Activated CD4-positive, alpha-beta T cell treated with anti-CD3 and anti-CD28 coated beads, Interleukin-10, Interleukin-2, amounts not matched to agents 100 ng/mL and 50 ng/mL, durations not matched to agents 16 hours and 8 hours (primary cell): ENCODE measurements at regions not wholly inside any gene's neighbourhood (a gene's known extent, or its start where the extent isn't known, plus 50 kb on each side); places are given as distances from the start of the nearest gene placed in this dataset.
"Not testable (repeated sequence)": the region's sequence is repeated elsewhere in the genome, so short reads cannot be mapped to it uniquely, and the experiment has no call there.

Source experiments
- DNase-seq: peaks from one replicate; pipeline ENCODE4 v3.0.0-alpha.2; 2020

DNA sequence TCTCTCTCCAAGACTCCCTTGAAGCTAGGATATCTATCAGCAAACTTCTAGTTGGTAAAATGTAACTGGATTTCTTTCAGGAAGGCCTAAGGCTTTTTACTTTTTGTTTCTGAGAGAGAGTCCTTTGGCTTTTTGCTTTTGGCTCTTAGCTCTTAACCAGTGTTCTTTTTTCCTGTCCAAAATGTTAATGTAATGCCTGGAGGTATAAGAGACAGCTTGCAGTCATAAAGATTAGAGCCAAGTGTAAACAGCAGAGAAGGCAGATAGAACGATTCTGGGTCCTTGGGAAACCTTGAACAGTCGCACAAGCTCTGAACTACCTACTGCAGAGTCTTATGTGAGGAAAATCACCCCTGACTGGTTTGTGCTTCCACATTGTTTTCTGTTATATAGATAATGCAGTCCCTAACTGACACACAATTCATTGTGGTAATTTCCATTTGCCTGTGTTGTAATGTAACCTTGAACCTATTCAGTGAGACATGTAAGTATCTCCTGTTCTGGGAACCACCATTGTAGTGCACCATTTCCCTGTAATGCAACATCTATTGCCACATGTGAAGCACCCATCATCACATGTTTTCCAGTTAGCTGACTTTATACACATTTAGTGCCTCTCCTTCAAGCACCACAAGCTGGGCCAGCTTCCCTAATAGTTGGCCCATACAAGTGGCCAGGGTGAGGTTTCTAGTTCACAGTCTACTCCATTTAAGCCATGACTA lies 1311.9 kb downstream of the ROBO1 start:
- no peak for DNase-seq

GRCh38 chr3:78459796-78460195 lies 1308.0 kb downstream of the ROBO1 start:
- no peak for DNase-seq

DNA sequence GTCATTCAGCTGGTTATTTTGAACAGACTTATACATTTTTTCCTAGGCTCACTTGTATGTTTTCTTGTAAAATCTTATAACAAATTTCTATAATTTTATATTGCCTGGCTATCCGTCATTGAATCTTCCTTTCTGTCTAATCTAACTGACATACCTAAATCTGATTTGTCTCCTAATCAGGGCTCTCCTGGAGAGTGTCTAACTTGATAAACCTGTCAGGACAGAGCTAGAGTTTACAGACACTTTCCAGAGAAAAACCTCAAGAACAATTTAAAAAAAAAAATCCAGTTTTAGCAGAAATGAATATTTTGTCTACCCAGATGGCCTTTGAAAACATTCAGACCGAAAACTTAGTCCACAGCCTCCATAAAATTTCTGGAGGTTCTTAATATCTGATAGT lies 1305.8 kb downstream of the ROBO1 start:
- no peak for DNase-seq

GRCh38 chr3:78476076-78476475 lies 1291.7 kb downstream of the ROBO1 start:
- DNase-seq = no peak

GRCh38 chr3:78481050-78481449 lies 1286.7 kb downstream of the ROBO1 start:
- no peak for DNase-seq

GRCh38 chr3:78483090-78483489 lies 1284.7 kb downstream of the ROBO1 start:
- DNase-seq = no peak

DNA sequence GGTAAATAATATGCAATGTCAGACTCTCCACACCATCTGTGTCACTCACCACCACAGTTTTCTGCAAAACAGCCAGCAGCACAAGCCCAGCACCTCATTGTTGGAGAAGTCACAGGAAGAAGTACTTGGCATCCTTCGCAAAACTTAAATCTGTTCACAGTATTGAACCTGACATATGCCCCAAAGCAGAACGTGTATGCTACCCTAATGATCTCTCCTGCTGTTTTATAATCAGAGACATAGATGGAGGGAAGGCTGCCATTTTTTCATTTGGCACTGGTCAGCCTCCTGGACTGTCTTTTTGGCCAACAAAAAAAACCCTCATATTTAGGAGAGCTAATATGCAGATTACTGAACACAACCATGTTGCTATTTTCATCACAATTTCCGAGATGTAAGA lies 1272.9 kb downstream of the ROBO1 start:
- DNase-seq = no peak

- DNase-seq = no peak
Observed at GRCh38 chr3:78495301-78495700, 1272.5 kb downstream of the ROBO1 start.

GRCh38 chr3:78496501-78496900 lies 1271.3 kb downstream of the ROBO1 start:
- no peak for DNase-seq

- no peak for DNase-seq
Observed at GRCh38 chr3:78497021-78497420, 1270.8 kb downstream of the ROBO1 start.

DNA sequence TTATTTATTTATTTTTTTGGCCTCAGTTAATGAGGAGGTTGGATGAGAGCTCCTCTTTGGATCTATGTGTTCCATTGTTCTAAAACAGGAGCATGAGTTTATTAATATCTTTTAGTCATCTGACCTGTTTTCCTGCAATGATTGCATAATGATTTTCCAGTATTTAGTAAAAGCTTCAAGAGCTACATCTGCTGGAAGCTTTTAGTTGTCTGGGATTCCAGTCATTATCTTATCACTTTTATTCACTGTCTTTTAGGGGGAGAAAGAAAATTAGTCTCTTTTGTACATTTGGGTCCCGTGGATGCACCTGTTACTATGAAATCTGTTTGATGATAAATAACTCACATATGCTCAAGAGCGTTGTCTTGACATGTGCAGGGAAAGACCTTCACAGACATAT lies 1270.0 kb downstream of the ROBO1 start:
- DNase-seq = no peak

GRCh38 chr3:78506061-78506460 lies 1261.7 kb downstream of the ROBO1 start:
- DNase-seq = no peak

- no peak for DNase-seq
Observed at GRCh38 chr3:78506581-78507195, 1261.1 kb downstream of the ROBO1 start.

DNA sequence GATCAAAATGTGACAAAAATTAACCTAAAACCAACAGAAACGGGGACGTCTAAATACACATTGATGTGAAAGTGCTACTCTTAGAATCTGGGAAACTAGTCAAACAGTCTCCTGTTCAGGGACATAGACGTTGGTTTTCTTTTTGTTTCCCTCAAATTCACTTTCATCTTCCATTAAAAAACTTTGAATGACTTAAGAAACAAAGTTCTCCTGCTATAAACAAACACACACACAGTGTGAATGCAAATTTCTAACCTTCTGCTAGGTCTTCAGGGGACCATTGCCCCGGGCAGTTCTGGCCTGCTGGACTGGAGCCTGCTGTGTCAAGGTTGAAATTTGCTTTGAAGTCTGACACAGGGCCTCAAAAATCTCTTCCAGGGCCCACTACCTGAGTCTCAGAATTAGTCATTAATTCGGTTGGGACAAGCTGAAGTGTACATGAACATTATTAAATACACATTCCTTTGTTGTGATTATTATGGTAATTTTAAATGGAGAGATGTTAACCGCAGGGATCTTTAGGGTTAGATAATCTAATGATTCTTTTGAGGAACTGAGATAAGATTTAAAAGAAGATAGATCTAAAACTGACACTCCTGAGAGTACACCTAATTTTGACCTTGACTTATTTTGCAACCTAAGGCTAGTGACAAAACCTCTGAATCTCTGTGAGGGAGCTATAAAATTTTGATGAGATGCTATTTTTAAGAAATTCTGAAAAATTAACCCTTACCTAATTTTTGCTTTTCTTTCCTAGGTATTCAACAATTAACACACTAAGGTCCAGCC lies 1260.4 kb downstream of the ROBO1 start:
- DNase-seq = no peak

GRCh38 chr3:78511840-78512239 lies 1256.0 kb downstream of the ROBO1 start:
- DNase-seq = no peak

GRCh38 chr3:78512786-78513185 lies 1255.0 kb downstream of the ROBO1 start:
- not testable (repeated sequence) for DNase-seq

DNA sequence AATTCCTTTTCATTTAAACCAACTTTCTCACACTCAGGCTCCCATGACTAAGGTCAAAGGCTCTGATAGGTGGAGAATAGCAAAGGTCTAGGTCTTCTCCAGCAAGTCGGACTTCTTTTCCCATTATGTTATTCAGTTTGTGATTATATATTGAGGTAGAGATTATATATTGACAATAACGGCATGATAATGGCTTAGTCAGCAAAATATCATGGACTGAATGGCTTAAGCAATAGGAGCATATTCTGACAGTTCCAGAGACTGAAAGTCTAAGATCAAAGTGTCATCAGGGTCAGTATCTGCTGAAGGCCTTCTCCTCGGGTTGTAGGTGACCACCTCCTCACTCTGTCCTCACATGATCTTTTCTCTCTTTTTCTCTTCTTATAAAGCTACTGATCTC lies 1251.4 kb downstream of the ROBO1 start:
- DNase-seq = no peak

DNA sequence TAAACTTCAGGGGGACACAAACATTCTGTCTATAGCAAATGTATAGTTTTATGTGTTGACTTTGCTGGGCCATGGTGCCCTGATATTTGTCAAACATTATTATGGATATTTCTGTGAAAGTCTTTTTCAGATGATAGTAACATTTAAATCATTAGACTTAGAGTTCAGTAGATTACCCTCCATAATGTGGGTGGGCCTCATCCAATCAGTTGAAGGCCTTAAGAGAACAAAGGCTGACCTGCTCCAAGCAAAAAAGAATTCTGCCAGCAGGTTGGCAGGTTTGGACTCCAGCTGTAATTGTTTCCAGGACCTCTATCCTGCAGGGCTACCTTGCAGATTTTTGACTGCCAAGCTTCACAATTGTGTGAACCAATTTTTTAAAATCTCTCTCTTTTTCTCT lies 1250.9 kb downstream of the ROBO1 start:
- DNase-seq = no peak

- DNase-seq = no peak
Observed at GRCh38 chr3:78517965-78518364, 1249.8 kb downstream of the ROBO1 start.

DNA sequence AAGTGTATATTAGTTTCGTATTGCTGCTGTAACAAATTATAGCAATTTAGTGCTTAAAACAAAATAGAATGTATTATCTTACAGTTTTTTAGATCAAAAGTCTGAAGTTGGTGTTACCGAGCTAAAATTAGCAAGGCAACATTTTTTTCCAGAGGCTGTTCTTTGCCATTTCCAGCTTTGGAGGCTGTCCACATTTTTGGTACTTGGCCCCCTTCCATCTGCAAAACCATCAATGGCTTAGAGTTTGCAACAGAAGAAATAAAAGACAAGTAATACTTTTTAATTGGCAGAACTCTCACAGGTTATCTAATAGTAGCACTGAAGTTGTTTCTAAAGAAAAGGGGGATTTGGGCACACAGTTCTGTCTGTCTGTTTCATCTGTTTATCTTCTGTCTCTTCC lies 1248.5 kb downstream of the ROBO1 start:
- no peak for DNase-seq

DNA sequence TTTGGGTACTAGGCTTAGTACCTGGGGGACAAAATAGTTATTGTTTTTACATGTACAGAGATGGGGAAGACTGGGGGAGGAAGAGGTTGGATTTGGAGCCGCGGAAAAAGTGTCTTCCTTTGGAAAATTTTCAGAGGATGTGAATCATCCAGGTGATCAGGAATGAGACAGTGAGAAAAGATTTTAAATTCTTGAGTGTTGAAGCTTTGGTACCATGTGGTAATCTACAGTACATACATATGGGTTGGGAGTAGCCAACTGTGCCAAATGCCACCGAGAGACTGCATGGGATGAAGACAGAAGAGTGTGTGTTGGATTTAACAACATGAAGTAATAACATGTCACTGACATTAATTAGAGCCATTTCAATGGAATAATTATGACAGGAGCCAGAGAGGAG lies 1238.2 kb downstream of the ROBO1 start:
- DNase-seq = no peak

- no peak for DNase-seq
Observed at GRCh38 chr3:78540485-78540884, 1227.3 kb downstream of the ROBO1 start.

DNA sequence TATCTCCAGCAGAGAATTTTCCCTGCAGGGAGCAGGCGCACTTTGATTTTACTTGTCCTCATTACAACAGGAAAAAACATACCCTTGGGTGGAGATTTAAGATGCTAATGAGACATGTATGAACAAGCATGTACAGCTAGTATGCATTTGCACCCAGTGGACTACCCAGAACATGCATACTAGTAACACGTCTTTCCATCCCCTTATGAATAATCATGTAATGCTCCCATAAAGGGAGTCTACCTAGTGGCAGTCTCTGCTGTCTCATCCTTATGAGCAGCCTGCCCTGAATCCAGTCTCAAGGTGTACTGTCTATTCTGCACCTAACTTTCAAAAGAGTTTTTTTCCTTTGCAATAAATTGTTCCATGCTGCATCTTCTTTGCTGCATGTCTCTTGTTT lies 1222.0 kb downstream of the ROBO1 start:
- no peak for DNase-seq
